Kidney capillary endothelial cell (primary cell): ENCODE measurements at regions not wholly inside any gene's neighbourhood (a gene's known extent, or its start where the extent isn't known, plus 50 kb on each side); places are given as distances from the start of the nearest gene placed in this dataset.
"Not testable (repeated sequence)": the region's sequence is repeated elsewhere in the genome, so short reads cannot be mapped to it uniquely, and the experiment has no call there.

Experiments
- DNase-seq: peaks from one replicate; pipeline ENCODE4 v3.0.0-alpha.2; 2018; ENCODE audit warnings: low spot score

- DNase-seq = no peak
Observed at GRCh38 chr7:10592604-10593003, 381.1 kb upstream of the PHF14 start.

GRCh38 chr7:10593080-10593479, 380.6 kb upstream of the PHF14 start:
- DNase-seq = no peak

- no peak for DNase-seq
Observed at GRCh38 chr7:10596827-10597226, 376.8 kb upstream of the PHF14 start.

GRCh38 chr7:10604128-10604527, 369.5 kb upstream of the PHF14 start:
- no peak for DNase-seq

- no peak for DNase-seq
Observed at GRCh38 chr7:10612950-10613349, 360.7 kb upstream of the PHF14 start.

- no peak for DNase-seq
Observed at GRCh38 chr7:10618953-10619352, 354.7 kb upstream of the PHF14 start.

- DNase-seq = no peak
Observed at GRCh38 chr7:10632712-10633111, 341.0 kb upstream of the PHF14 start.

GRCh38 chr7:10634239-10634638, 339.4 kb upstream of the PHF14 start:
- no peak for DNase-seq

- DNase-seq = no peak
Observed at GRCh38 chr7:10637991-10638390, 335.7 kb upstream of the PHF14 start.

- no peak for DNase-seq
Observed at GRCh38 chr7:10643545-10643944, 330.1 kb upstream of the PHF14 start.

- DNase-seq = no peak
Observed at GRCh38 chr7:10644849-10645248, 328.8 kb upstream of the PHF14 start.

GRCh38 chr7:10646194-10646593, 327.5 kb upstream of the PHF14 start:
- no peak for DNase-seq

- DNase-seq = no peak
Observed at GRCh38 chr7:10648289-10648688, 325.4 kb upstream of the PHF14 start.

- not testable (repeated sequence) for DNase-seq
Observed at GRCh38 chr7:10649120-10649519, 324.6 kb upstream of the PHF14 start.

GRCh38 chr7:10655031-10655430, 318.6 kb upstream of the PHF14 start:
- DNase-seq = no peak

GRCh38 chr7:10657201-10657600, 316.5 kb upstream of the PHF14 start:
- no peak for DNase-seq

GRCh38 chr7:10657837-10658236, 315.8 kb upstream of the PHF14 start:
- DNase-seq = no peak

GRCh38 chr7:10662491-10662890, 311.2 kb upstream of the PHF14 start:
- DNase-seq = no peak

GRCh38 chr7:10662982-10663884, 310.4 kb upstream of the PHF14 start:
- no peak for DNase-seq

- no peak for DNase-seq
Observed at GRCh38 chr7:10672186-10672585, 301.5 kb upstream of the PHF14 start.

GRCh38 chr7:10677211-10677610, 296.5 kb upstream of the PHF14 start:
- DNase-seq = no peak

GRCh38 chr7:10677668-10678232, 295.9 kb upstream of the PHF14 start:
- no peak for DNase-seq

GRCh38 chr7:10684606-10685005, 289.1 kb upstream of the PHF14 start:
- no peak for DNase-seq

- DNase-seq = no peak
Observed at GRCh38 chr7:10685040-10685439, 288.6 kb upstream of the PHF14 start.
